Neuronal stem cell (in vitro differentiated cells): ENCODE measurements at regions not wholly inside any gene's neighbourhood (a gene's known extent, or its start where the extent isn't known, plus 50 kb on each side); places are given as distances from the start of the nearest gene placed in this dataset.

ENCODE experiments used
- DNase-seq: peaks from one replicate; pipeline ENCODE4 v3.0.0-alpha.2; 2013; ENCODE audit warnings: low spot score
- H2AFZ ChIP-seq: one replicate; pipeline ENCODE4 v1.6.1; 2013; ENCODE audit warnings: mild to moderate bottlenecking, low read length, inconsistent platforms
- H2AK5ac ChIP-seq: 2 replicates; pipeline ENCODE4 v1.6.1; 2013; ENCODE audit warnings: low read depth, mild to moderate bottlenecking, inconsistent platforms, low read length, moderate library complexity, mixed read lengths
- H2BK120ac ChIP-seq: 2 replicates; pipeline ENCODE4 v1.6.1; 2013; ENCODE audit warnings: low read depth, mild to moderate bottlenecking, inconsistent platforms, low read length, moderate library complexity, mixed read lengths
- H2BK12ac ChIP-seq: one replicate; pipeline ENCODE4 v1.6.1; 2013; ENCODE audit warnings: low read length, inconsistent platforms
- H2BK15ac ChIP-seq: 2 replicates; pipeline ENCODE4 v1.6.1; 2013; ENCODE audit warnings: mild to moderate bottlenecking, low read length, inconsistent platforms, mixed read lengths
- H2BK5ac ChIP-seq: one replicate; pipeline ENCODE4 v1.6.1; 2013; ENCODE audit warnings: inconsistent platforms, mild to moderate bottlenecking, low read length, moderate library complexity
- H3K14ac ChIP-seq: one replicate; pipeline ENCODE4 v1.6.1; 2013; ENCODE audit warnings: low read length, inconsistent platforms
- H3K18ac ChIP-seq: 2 replicates; pipeline ENCODE4 v1.6.1; 2013; ENCODE audit warnings: low read length, inconsistent platforms
- H3K23ac ChIP-seq: 2 replicates; pipeline ENCODE4 v1.6.1; 2013; ENCODE audit warnings: low read depth, mild to moderate bottlenecking, mixed read lengths, low read length, inconsistent platforms; ENCODE audit not compliant: poor library complexity
- H3K27ac ChIP-seq: replicated peaks from 3 replicates; pipeline ENCODE4 v1.5.1; 2013; ENCODE audit warnings: low read length, inconsistent platforms
- H3K27me3 ChIP-seq, 3 experiments: 2 replicates each; pipeline ENCODE4 v1.6.1; 2013; ENCODE audit warnings: low read length in 3 of 3, mild to moderate bottlenecking in 2 of 3, inconsistent platforms in 1 of 3, low read depth in 1 of 3, mixed read lengths in 1 of 3, moderate library complexity in 1 of 3; ENCODE audit not compliant: control insufficient read depth in 3 of 3, insufficient read depth in 3 of 3
- H3K36me3 ChIP-seq, 2 donors: replicated peaks in 1 of 2; 2 replicates each; pipeline ENCODE4 v1.6.1; 2013; ENCODE audit warnings: low read length in 2 of 2; ENCODE audit not compliant: control insufficient read depth in 2 of 2, insufficient read depth in 2 of 2
- H3K4ac ChIP-seq: 2 replicates; pipeline ENCODE4 v1.6.1; 2013; ENCODE audit warnings: inconsistent platforms, mild to moderate bottlenecking, low read length, moderate library complexity
- H3K4me1 ChIP-seq, 2 donors: 1 replicate in 1 of 2; 2 replicates in 1 of 2; pipeline ENCODE4 v1.6.1; 2013; ENCODE audit warnings: low read length in 2 of 2, low read depth in 1 of 2; ENCODE audit not compliant: control insufficient read depth in 2 of 2, insufficient read depth in 1 of 2
- H3K4me2 ChIP-seq: one replicate; pipeline ENCODE4 v1.6.1; 2013; ENCODE audit warnings: mild to moderate bottlenecking, low read length, inconsistent platforms; ENCODE audit not compliant: insufficient read depth, poor library complexity, severe bottlenecking
- H3K4me3 ChIP-seq, 2 donors: 2 replicates each; pipeline ENCODE4 v1.5.1; 2013; ENCODE audit warnings: low read length in 2 of 2, mild to moderate bottlenecking in 2 of 2, inconsistent platforms in 1 of 2, moderate library complexity in 1 of 2
- H3K79me1 ChIP-seq: one replicate; pipeline ENCODE4 v1.6.1; 2013; ENCODE audit warnings: low read depth, mild to moderate bottlenecking, inconsistent platforms, low read length, moderate library complexity
- H3K9ac ChIP-seq: one replicate; pipeline ENCODE4 v1.6.1; 2013; ENCODE audit warnings: mild to moderate bottlenecking, low read depth, low read length, inconsistent platforms; ENCODE audit not compliant: poor library complexity
- H3K9me3 ChIP-seq, 2 donors: replicated peaks in 1 of 2; 2 replicates each; pipeline versions ENCODE3 to v1.6.1; 2013; ENCODE audit warnings: low read length in 2 of 2, mild to moderate bottlenecking in 2 of 2, inconsistent platforms in 1 of 2, low read depth in 1 of 2, mixed read lengths in 1 of 2, moderate library complexity in 1 of 2; ENCODE audit not compliant: control insufficient read depth in 2 of 2, insufficient read depth in 1 of 2
- H4K8ac ChIP-seq: one replicate; pipeline ENCODE4 v1.6.1; 2013; ENCODE audit warnings: low read depth, mild to moderate bottlenecking, inconsistent platforms, low read length, moderate library complexity
- H4K91ac ChIP-seq: one replicate; pipeline ENCODE4 v1.6.1; 2013; ENCODE audit warnings: low read length, low read depth, mild to moderate bottlenecking, inconsistent platforms; ENCODE audit not compliant: poor library complexity
- WGBS, 2 donors: extraction: QIAGEN DNeasy Blood & Tissue Kit; methylation state at CpG; one replicate each; pipeline ENCODE4 v1.1.7; 2013; ENCODE audit warnings: missing lambda C conversion rate in 2 of 2, mixed read lengths in 1 of 2; ENCODE audit not compliant: insufficient read length in 2 of 2, insufficient replicate concordance in 1 of 2; ENCODE audit errors: extremely low coverage in 2 of 2; 5-methylcytosine and 5-hydroxymethylcytosine counted together

- Histone ChIP-seq H4K91ac (no peak overlapping the region), H4K8ac (no peak overlapping the region), H3K14ac (no peak overlapping the region), H3K36me3 (no peaks in the 10 kb centered on the region), H2AK5ac (no peak overlapping the region), H3K9me3 (no peaks in the 10 kb centered on the region), H3K4ac (no peak overlapping the region), H3K27ac (no peak overlapping the region), H3K4me3 (no peak overlapping the region), H3K4me1 (no peaks in the 10 kb centered on the region), H2AFZ (no peak overlapping the region), H3K9ac (no peak overlapping the region), H2BK15ac (no peak overlapping the region), H2BK5ac (no peak overlapping the region), H3K18ac (no peak overlapping the region), H3K4me2 (no peak overlapping the region), H2BK12ac (no peak overlapping the region), H3K79me1 (no peaks in the 10 kb centered on the region), H3K27me3 (no peaks in the 10 kb centered on the region), H3K23ac (no peak overlapping the region), H2BK120ac (no peak overlapping the region)
- no CpG with 5 or more reads among the region's 4 CpGs for WGBS, 2 donors
- no peak for DNase-seq
These were observed 392.1 kb upstream of the CCL2 start for GRCh38 chr17:33862772-33863602.

GRCh38 chr17:33864758-33865229, 390.3 kb upstream of the CCL2 start:
- Histone ChIP-seq H3K9ac (no peak overlapping the region), H2BK12ac (no peak overlapping the region), H4K91ac (no peak overlapping the region), H2BK5ac (no peak overlapping the region), H3K4me1 (no peaks in the 10 kb centered on the region), H3K4me2 (no peak overlapping the region), H4K8ac (no peak overlapping the region), H3K9me3 (no peaks in the 10 kb centered on the region), H3K36me3 (no peaks in the 10 kb centered on the region), H3K23ac (no peak overlapping the region), H3K4ac (no peak overlapping the region), H3K79me1 (no peaks in the 10 kb centered on the region), H2BK120ac (no peak overlapping the region), H3K14ac (no peak overlapping the region), H2AFZ (no peak overlapping the region), H3K18ac (no peak overlapping the region), H3K4me3 (no peak overlapping the region), H2AK5ac (no peak overlapping the region), H3K27ac (no peak overlapping the region), H3K27me3 (no peaks in the 10 kb centered on the region), H2BK15ac (no peak overlapping the region)
- no CpG with 5 or more reads among the region's 3 CpGs for WGBS, 2 donors
- DNase-seq, result no peak

- Histone ChIP-seq H3K4me2 (no peak overlapping the region), H3K27me3 (no peaks in the 10 kb centered on the region), H3K14ac (no peak overlapping the region), H2BK5ac (no peak overlapping the region), H4K91ac (no peak overlapping the region), H3K4me1 (no peaks in the 10 kb centered on the region), H3K9ac (no peak overlapping the region), H4K8ac (no peak overlapping the region), H3K23ac (no peak overlapping the region), H3K9me3 (no peaks in the 10 kb centered on the region), H3K27ac (no peak overlapping the region), H3K36me3 (no peaks in the 10 kb centered on the region), H3K4me3 (no peak overlapping the region), H3K18ac (no peak overlapping the region), H2BK12ac (no peak overlapping the region), H3K4ac (no peak overlapping the region), H2AFZ (no peak overlapping the region), H2BK15ac (no peak overlapping the region), H2BK120ac (no peak overlapping the region), H2AK5ac (no peak overlapping the region), H3K79me1 (no peaks in the 10 kb centered on the region)
- no peak for DNase-seq
- no CpG with 5 or more reads among the region's 3 CpGs for WGBS, 2 donors
These were observed 386.2 kb upstream of the CCL2 start for GRCh38 chr17:33868899-33869298.

DNA sequence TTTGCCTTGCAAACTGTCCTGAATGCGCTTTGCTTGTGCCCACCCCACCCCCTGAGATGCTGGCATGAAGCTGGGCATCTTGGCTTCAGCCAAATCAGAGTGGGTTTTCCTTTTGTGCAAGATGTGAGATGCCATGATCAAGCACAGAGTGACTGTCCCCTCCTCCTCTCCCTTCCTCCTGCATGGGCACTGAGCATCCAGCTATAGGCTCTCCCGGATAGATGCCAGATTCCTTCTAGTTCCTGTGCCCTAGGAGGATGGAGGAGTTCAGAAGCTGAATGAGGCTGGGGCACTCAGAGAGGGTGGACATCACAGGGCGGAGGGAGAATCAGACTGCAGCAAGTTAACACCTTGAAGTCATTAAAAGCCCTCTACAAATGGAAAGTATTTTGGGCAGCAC, 384.1 kb upstream of the CCL2 start:
- WGBS, 2 donors, result no CpG with 5 or more reads among the region's 3 CpGs
- no peaks in the 10 kb centered on the region for H3K4me1 ChIP-seq
- H3K14ac ChIP-seq, result no peak overlapping the region

More for the DNA sequence above, 384.1 kb upstream of the CCL2 start:
- no peak for DNase-seq
- no peak overlapping the region for H2BK5ac ChIP-seq
- H4K8ac ChIP-seq, result no peak overlapping the region
- no peaks in the 10 kb centered on the region for H3K9me3 ChIP-seq
- no peaks in the 10 kb centered on the region for H3K36me3 ChIP-seq
- H4K91ac ChIP-seq, result no peak overlapping the region
- H3K18ac ChIP-seq, result no peak overlapping the region
- no peak overlapping the region for H3K27ac ChIP-seq
- no peak overlapping the region for H3K4me2 ChIP-seq
- H3K79me1 ChIP-seq, result no peaks in the 10 kb centered on the region
- H2BK120ac ChIP-seq, result no peak overlapping the region
- H2AK5ac ChIP-seq, result no peak overlapping the region
- H2BK12ac ChIP-seq, result no peak overlapping the region
- no peak overlapping the region for H3K9ac ChIP-seq
- H3K4me3 ChIP-seq, result no peak overlapping the region
- H3K23ac ChIP-seq, result no peak overlapping the region
- H2BK15ac ChIP-seq, result no peak overlapping the region
- no peaks in the 10 kb centered on the region for H3K27me3 ChIP-seq
- H3K4ac ChIP-seq, result no peak overlapping the region
- no peak overlapping the region for H2AFZ ChIP-seq
